IPS-NIHi7 (cell line): ENCODE measurements at regions not wholly inside any gene's neighbourhood (a gene's known extent, or its start where the extent isn't known, plus 50 kb on each side); places are given as distances from the start of the nearest gene placed in this dataset.
"Not testable (repeated sequence)": the region's sequence is repeated elsewhere in the genome, so short reads cannot be mapped to it uniquely, and the experiment has no call there.

Experiments
- DNase-seq: peaks from one replicate; pipeline ENCODE4 v3.0.0; 2012; ENCODE audit warnings: mixed read lengths; ENCODE audit errors: extremely low spot score

DNA sequence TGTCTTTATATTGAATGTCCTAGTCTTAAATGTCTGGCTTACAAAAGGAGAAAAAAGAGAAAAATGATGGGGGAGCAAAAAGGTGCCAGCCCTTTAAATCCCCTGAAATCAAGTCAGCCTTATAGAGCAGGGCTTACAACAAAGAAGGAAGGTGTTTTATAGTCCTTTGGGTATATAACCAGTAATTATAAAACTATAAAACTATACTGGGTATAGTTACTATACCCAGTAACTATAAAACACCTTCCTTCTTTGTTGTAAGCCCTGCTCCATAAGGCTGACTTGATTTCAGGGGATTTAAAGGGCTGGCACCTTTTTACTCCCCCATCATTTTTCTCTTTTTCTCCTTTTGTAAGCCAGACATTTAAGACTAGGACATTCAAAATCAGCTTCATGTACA lies 598.0 kb upstream of the SEMA6D start:
- no peak for DNase-seq

DNA sequence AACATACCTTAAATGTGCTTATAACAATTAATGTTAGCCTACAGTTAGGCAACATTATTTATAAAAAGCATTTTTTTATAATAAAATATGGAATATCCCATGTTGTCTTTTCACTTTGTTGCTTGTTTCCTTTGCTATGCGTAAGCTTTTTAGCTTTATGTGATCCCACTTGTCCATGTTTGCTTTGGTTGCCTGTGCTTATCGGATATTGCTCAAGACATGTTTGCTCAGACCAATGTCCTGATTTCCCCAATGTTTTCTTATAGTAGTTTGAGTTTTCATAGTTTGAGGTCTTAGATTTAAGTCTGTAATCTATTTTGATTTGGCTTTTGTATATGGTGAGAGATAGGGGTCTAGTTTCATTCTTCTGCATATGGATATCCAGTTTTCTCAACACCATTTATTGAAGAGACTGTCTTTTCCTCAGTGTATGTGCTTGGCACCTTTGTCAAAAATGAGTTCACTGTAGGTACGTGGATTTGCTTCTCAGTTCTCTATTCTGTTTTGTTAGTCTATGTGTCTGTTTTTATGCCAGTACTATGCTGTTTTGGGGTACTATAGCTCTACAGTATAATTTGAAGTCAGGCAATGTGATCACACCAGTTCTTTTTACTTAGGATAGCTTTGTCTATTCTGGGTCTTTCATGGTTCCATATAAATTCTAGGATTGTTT lies 592.7 kb upstream of the SEMA6D start:
- DNase-seq = no peak

DNA sequence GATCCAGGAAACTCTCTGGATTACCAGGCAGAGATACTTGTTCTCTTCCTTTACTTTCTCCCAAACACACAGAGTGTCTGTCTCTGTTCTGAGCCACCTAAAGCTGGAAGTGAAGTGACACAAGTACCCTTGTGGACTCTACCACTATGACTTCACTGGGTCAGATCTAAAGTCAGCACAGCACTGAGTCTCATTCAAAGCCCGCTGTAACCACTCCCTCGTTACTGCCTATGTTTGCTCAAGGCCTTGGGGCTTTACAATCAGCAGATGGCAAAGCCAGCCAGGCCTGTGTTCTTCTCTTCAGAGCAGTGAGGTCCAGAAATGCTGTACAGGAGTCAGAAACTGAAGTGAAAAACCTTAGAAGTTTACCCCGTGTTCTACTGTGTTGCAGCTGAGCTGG lies 588.3 kb upstream of the SEMA6D start:
- no peak for DNase-seq

- not testable (repeated sequence) for DNase-seq
Observed at GRCh38 chr15:47131450-47131849, 585.9 kb upstream of the SEMA6D start.

- no peak for DNase-seq
Observed at GRCh38 chr15:47135267-47135666, 582.0 kb upstream of the SEMA6D start.

- DNase-seq = no peak
Observed at GRCh38 chr15:47136236-47136635, 581.1 kb upstream of the SEMA6D start.

- DNase-seq = no peak
Observed at GRCh38 chr15:47139965-47140364, 577.3 kb upstream of the SEMA6D start.

DNA sequence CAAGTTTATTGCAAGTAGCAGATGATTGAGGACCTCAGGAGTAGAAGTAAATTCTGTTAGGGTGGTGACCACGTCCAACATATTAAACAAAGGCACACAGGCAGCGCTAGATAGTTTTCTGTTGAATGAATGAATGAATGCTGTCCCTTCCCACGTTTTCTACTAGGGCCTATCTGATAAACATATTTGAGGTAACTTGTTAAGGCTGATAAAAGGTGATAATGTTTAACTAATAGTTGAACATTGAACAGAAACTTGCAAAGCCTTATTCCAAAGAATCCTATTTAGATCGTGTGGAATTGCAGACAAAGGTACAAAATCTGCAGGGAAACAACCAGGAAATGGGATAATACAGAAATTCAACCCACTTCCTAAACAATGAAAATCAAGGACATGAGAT lies 559.5 kb upstream of the SEMA6D start:
- no peak for DNase-seq

GRCh38 chr15:47158573-47158972 lies 558.7 kb upstream of the SEMA6D start:
- DNase-seq = no peak

- no peak for DNase-seq
Observed at GRCh38 chr15:47177177-47177576, 540.1 kb upstream of the SEMA6D start.

GRCh38 chr15:47179988-47180387 lies 537.3 kb upstream of the SEMA6D start:
- DNase-seq = no peak

DNA sequence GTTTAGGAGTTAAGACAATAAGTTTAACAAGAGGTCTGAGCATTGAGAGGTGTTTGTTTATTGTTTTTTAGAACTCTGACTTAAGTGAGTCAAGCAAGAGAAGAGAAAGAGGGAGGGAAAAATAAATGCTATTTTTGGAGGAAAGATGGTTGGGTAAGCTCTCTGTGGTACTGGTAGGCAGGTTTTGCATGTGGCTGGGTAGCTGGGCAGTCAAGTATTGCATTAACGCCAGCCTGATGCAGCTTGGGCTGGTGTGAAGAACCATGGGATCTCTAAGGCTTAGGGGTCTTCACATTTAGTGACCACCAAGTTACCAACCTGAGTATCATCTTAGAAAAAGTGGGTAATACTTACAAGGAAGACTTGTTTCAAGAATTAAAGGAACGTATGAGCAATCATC lies 534.5 kb upstream of the SEMA6D start:
- DNase-seq = no peak

DNA sequence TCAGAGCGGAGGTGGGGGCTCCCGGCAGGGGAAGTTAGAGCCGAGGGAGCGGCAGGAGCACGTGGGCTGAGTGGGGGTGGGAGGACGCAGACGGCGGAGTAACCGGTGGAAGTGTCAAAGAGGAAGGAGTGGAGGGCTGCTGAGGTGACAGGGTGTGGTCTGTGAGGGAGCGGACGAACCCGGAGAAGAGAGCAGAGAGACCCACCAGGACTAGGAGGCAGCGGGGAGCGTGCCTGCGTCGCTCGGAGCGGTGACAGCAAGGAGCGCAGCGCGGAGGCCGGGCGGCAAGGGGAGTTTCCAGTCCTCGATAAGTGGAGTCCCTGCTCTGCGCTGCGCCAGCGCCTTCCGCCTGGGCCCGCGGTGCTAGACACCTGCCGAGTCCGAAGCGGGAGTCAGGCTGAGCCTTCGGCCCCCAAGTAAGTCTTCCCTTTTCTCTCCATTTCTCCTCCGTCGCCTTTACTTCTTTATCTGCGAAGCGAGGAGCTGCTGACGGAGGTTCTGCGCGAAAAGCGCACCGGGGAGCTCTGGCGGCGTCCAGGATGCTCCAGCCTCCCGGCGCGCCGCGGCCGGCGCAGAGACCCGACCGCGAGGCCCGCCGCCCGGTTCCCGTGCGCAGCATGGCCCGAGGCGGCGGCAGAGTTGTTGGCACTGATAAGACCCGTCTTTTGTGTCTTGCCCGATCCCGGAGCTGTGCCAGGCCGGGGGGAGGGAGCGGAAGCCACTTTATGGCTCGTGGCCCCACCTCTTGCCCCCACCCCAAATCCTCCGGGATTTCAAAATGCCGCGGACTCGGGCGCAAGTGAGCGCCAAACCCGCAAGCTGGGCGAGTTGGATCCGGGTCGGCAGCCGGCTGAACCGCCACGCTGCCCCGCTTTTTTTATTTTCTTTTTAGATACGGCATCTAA lies 533.0 kb upstream of the SEMA6D start:
- DNase-seq = peak; percentile 40

DNA sequence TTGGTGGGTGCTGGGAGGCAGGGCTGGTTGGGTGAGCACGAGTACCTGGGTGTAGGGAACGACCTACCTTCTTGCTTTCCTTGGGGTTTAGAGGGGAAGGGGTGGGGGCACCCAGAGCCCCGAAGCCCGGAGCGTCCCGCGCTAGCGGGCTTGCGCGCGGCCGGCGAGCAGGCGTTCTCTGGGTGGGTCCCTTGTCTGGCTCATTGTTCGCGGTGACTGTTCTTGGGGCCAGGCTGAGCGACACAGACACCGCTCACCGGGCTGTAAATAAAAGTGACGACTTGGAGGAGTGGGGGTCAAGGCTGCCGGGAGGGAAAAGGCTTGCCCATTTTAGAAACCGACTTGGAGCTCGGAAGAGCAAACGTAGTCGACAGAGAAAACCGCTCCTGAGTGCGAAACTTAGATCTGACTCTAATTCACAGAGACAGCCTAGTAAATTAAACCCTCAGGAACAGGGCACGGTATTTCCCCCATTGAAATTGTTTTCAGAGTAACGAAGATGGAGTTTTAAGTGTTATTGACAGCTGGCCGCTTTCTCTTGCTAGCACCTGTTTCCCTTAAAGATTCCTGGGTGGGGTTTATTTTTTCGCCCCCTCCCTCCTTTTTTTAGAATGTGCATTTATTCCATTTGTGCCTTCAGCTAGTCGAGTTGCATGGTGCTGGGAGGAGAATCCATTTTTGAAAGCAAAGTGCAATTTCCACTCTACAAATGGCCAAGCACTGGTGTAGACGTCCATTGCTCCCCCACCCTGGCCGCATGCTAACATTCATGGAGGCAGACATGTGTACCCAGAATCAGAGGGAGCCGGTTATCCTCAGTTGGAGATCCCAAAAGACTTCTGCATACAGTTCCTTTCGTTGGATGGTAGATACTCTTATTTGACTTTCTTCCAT lies 532.1 kb upstream of the SEMA6D start:
- peak; percentile 20 for DNase-seq

- DNase-seq = no peak
Observed at GRCh38 chr15:47186075-47186474, 531.2 kb upstream of the SEMA6D start.

- peak; percentile 34 for DNase-seq
Observed at GRCh38 chr15:47188758-47189507, 528.4 kb upstream of the SEMA6D start.

- peak; percentile 18 for DNase-seq
Observed at GRCh38 chr15:47194718-47195117, 522.6 kb upstream of the SEMA6D start.

GRCh38 chr15:47196048-47196447 lies 521.3 kb upstream of the SEMA6D start:
- DNase-seq = peak; percentile 77

DNA sequence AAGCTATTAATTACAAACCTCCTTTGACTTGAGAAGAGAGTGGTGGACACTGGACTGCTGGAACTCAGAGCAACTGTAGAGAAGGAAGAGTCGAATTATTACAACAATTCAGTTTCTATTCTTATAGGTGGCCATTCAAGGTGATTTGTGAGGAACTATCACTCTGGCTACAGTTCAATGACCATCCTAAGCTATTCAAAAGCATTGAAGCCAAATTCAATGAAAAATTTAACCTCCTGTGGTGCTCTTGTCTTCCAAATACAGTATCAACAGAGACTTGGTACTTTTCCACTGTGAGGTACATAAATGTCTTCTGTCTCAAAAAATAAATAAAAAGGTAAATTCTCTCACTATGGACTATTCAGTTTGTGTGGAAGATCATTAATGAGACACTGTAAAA lies 513.3 kb upstream of the SEMA6D start:
- no peak for DNase-seq

GRCh38 chr15:47206358-47206978 lies 510.8 kb upstream of the SEMA6D start:
- no peak for DNase-seq

- DNase-seq = no peak
Observed at GRCh38 chr15:47209591-47209990, 507.7 kb upstream of the SEMA6D start.
